ENCODE measurements at regions not wholly inside any gene's neighbourhood (a gene's known extent, or its start where the extent isn't known, plus 50 kb on each side); places are given as distances from the start of the nearest gene placed in this dataset.

DNA sequence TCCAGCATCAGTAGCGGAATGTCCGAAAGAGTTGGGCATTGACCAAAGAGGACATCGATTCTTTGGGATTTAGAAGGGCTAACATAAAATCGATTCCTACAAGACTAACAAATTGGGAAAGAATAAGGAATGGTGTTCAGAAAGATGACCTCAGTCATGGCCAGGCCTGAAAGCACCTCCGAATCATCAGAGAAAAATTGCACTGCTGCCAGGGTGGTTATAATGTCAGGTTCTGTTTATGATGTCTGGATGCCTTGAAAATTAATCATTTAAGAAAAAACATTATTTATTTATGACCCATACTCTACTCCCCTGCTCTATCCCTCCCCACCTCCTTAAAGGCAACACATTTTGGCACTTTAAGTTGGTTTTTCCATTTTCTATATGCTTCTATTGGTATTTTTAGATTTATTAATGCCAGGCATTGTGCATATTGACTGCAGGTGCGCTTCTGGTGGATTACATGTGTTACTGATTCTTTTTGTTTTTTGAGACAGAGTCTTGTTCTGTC is 104.7 kb downstream of the MYCN start:
- Mint-ChIP-seq H3K36me3 (ENCODE audit: low read depth) (no peaks in the 10 kb centered on the region), H3K4me1 (peaks cover 22% of the 10 kb centered on the region), H3K27ac (no peak overlapping the region), H3K27me3 (ENCODE audit: low read depth, poor library complexity) (no peaks in the 10 kb centered on the region), H3K9me3 (peaks cover 11% of the 10 kb centered on the region), H3K4me3 (no peak overlapping the region)
- no peak for DNase-seq
- TF ChIP-seq, protein P1, sequence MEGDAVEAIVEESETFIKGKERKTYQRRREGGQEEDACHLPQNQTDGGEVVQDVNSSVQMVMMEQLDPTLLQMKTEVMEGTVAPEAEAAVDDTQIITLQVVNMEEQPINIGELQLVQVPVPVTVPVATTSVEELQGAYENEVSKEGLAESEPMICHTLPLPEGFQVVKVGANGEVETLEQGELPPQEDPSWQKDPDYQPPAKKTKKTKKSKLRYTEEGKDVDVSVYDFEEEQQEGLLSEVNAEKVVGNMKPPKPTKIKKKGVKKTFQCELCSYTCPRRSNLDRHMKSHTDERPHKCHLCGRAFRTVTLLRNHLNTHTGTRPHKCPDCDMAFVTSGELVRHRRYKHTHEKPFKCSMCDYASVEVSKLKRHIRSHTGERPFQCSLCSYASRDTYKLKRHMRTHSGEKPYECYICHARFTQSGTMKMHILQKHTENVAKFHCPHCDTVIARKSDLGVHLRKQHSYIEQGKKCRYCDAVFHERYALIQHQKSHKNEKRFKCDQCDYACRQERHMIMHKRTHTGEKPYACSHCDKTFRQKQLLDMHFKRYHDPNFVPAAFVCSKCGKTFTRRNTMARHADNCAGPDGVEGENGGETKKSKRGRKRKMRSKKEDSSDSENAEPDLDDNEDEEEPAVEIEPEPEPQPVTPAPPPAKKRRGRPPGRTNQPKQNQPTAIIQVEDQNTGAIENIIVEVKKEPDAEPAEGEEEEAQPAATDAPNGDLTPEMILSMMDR (IDR thresholded peaks at IDR 0.05) = no peak

DNA sequence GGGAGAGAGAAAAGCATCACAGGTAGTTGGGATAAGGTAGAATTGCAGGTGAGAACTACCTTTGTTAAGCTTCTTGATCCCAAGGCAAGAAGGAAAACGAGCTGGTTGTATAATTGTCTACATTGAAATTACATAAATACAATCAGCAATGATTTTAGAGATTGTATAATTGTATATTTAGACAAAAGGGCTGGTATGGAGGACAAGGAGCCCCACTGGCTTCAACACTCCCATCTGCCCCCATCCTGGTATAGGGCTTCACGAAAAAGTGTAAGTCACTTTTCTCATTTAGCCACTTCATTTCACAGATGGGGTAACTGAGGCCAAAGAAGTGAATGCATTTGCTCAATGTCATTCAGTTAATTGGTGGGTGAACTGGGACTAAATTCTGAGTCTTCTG is 103.3 kb downstream of the MYCN start:
- TF ChIP-seq, protein P1 (IDR thresholded peaks at IDR 0.05) = no peak
- DNase-seq = no peak
- peaks cover 11% of the 10 kb centered on the region for H3K9me3 Mint-ChIP-seq
- no peak overlapping the region for H3K4me3 Mint-ChIP-seq
- no peak overlapping the region for H3K27ac Mint-ChIP-seq
- no peaks in the 10 kb centered on the region for H3K27me3 Mint-ChIP-seq (ENCODE audit: low read depth, poor library complexity)
- no peaks in the 10 kb centered on the region for H3K36me3 Mint-ChIP-seq (ENCODE audit: low read depth)
- H3K4me1 Mint-ChIP-seq = peaks cover 27% of the 10 kb centered on the region

DNA sequence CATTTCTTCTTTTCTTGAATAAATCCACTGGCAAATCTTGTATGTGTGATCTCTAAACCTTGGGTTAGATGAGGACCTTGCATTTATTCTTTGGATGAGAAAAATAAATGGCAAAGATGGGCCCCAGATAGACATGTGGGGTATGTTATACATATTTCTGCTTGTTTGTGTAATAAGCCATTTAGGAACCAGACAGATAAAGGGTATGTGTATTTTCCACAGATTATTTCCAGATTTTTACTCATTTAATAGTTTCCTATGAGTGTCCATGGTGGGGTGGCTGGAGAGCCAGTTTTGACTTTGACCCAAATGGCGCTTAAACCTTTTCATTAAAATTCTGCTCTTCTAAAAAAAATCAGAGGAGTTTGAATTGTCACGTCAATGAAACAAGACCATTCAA is 102.8 kb downstream of the MYCN start:
- TF ChIP-seq, protein P1 (IDR thresholded peaks at IDR 0.05) = no peak
- H3K27me3 Mint-ChIP-seq (ENCODE audit: low read depth, poor library complexity) = no peaks in the 10 kb centered on the region
- H3K9me3 Mint-ChIP-seq = peaks cover 11% of the 10 kb centered on the region
- H3K4me3 Mint-ChIP-seq = no peak overlapping the region
- DNase-seq = no peak
- H3K36me3 Mint-ChIP-seq (ENCODE audit: low read depth) = no peaks in the 10 kb centered on the region
- no peak overlapping the region for H3K27ac Mint-ChIP-seq
- H3K4me1 Mint-ChIP-seq = peaks cover 31% of the 10 kb centered on the region

DNA sequence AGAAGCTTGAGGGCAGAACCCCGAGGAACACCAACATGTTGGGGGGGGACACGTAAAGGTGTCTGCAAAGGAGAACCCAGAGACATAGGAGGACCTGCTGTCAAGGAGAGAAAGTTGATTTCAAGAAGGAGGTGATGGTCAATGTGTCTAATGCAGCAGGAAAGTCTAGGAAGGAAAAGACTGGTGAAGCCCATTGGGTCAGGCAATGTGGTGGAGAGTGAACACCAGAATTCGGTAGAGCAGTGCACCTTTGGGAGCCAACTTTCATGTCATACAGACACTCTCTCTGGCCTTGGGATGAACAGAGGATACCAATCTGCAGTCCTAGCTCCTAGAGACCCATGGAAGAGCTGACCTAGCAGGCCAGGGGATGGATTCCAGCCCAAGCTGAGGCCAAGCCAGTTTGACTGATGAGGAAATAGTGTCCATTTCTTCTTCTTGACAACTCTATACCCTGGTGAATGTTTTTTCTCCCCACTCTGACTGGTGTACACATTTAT is 101.9 kb downstream of the MYCN start:
- TF ChIP-seq, protein P1 (IDR thresholded peaks at IDR 0.05) = no peak

DNA sequence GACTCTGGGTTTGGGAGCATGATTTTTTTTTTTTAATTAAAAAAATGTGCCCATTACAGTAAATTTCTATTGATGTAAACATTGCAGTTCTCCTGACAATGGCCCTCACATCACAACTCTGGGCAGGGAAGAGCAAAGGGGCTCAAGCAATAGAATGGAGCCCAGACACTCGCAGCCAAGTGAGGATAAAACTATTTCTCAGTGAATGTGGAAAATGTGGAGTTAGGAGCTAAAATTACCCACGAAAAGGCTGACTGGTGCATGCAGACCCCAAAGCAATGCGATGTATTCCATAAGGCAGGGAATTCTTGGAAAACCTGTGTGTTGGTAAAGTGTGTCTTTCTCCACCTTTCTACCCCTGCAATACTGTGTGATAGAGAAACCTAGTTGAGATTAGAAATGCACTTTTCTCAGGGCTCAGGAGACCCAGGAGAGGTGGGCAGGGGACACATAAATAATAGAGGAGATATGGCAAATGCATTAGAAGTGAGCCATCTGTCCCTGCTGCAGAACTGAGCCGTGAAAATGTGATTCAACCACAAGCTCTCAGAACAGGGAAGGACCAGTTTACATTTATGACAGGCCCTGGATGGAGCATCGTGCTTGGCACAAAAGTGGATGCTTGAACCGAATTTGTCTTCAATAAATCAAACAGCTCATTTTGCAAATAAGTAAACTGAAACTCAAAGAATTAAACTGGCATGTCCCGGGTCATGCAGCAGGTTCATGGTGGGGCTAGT is 100.1 kb downstream of the MYCN start:
- DNase-seq = no peak

More for the DNA sequence above, 101.9 kb downstream of the MYCN start:
- no peaks in the 10 kb centered on the region for H3K27me3 Mint-ChIP-seq (ENCODE audit: low read depth, poor library complexity)
- H3K27ac Mint-ChIP-seq = no peak overlapping the region
- H3K4me1 Mint-ChIP-seq = peaks cover 40% of the 10 kb centered on the region
- DNase-seq = no peak
- peaks cover 5% of the 10 kb centered on the region for H3K9me3 Mint-ChIP-seq
- no peak overlapping the region for H3K4me3 Mint-ChIP-seq
- no peaks in the 10 kb centered on the region for H3K36me3 Mint-ChIP-seq (ENCODE audit: low read depth)

More for the DNA sequence above, 100.1 kb downstream of the MYCN start:
- H3K4me3 Mint-ChIP-seq = no peak overlapping the region
- H3K27me3 Mint-ChIP-seq (ENCODE audit: low read depth, poor library complexity) = peaks cover 2% of the 10 kb centered on the region
- H3K9me3 Mint-ChIP-seq = no peaks in the 10 kb centered on the region
- H3K4me1 Mint-ChIP-seq = peaks cover 59% of the 10 kb centered on the region
- no peaks in the 10 kb centered on the region for H3K36me3 Mint-ChIP-seq (ENCODE audit: low read depth)
- TF ChIP-seq, protein P1 (IDR thresholded peaks at IDR 0.05) = no peak
- H3K27ac Mint-ChIP-seq = peak overlapping the region; percentile 21

Measured in nephron progenitor cell (in vitro differentiated cells).